H1 (cell line): ENCODE measurements at regions not wholly inside any gene's neighbourhood (a gene's known extent, or its start where the extent isn't known, plus 50 kb on each side); places are given as distances from the start of the nearest gene placed in this dataset.

Source experiments
- CHD2 ChIP-seq: IDR thresholded peaks from 2 replicates; pipeline ENCODE4 v1.6.1; 2012; ENCODE audit warnings: low read length, improper control_type of control experiment
- CTCF ChIP-seq, 3 experiments: IDR thresholded peaks; 1 replicate in 2 of 3; 2 replicates in 1 of 3; pipeline versions ENCODE4 v1.5.1 to v1.6.1; 2011; ENCODE audit warnings: low read length in 3 of 3, mild to moderate bottlenecking in 3 of 3, inconsistent platforms in 2 of 3, low read depth in 1 of 3, moderate library complexity in 1 of 3; ENCODE audit not compliant: insufficient read depth in 1 of 3; ENCODE audit errors: control extremely low read depth in 1 of 3
- EGR1 ChIP-seq: IDR thresholded peaks from 2 replicates; pipeline ENCODE4 v1.6.1; 2011; ENCODE audit warnings: low read depth, low read length, borderline replicate concordance
- EZH2 ChIP-seq: fragments of 200-600 bp; sonication (generic); IDR thresholded peaks from 2 replicates; pipeline ENCODE4 v1.7.1; 2012; ENCODE audit warnings: low read depth, mild to moderate bottlenecking, moderate library complexity, low read length, inconsistent platforms; ENCODE audit not compliant: severe bottlenecking
- JUND ChIP-seq: IDR thresholded peaks from 2 replicates; pipeline ENCODE4 v1.6.1; 2011; ENCODE audit warnings: mild to moderate bottlenecking, improper control_type of control experiment, low read length
- POLR2A ChIP-seq, 2 experiments: IDR thresholded peaks; 1 replicate in 1 of 2; 2 replicates in 1 of 2; pipeline ENCODE4 v1.6.1; 2011; ENCODE audit warnings: low read depth in 2 of 2, low read length in 2 of 2, mild to moderate bottlenecking in 2 of 2; ENCODE audit errors: control extremely low read depth in 1 of 2
- SIRT6 ChIP-seq: IDR thresholded peaks from one replicate; pipeline ENCODE4 v1.7.1; 2012; ENCODE audit warnings: low read length, inconsistent platforms
- USF2 ChIP-seq: IDR thresholded peaks from 2 replicates; pipeline ENCODE4 v1.6.1; 2011; ENCODE audit warnings: low read length, improper control_type of control experiment
- YY1 ChIP-seq: IDR thresholded peaks from 2 replicates; pipeline ENCODE4 v1.6.1; 2011; ENCODE audit warnings: low read depth, mild to moderate bottlenecking, low read length

- TF ChIP-seq EGR1 (no peak), CTCF (IDR thresholded peaks at IDR 0.05; ENCODE audit: control extremely low read depth in 1 of 3, insufficient read depth in 1 of 3, low read depth in 1 of 3, low read length in 3 of 3) (no peak), SIRT6 (no peak), USF2 (no peak), EZH2 (no peak), POLR2A (IDR thresholded peaks at IDR 0.05; ENCODE audit: control extremely low read depth in 1 of 2, low read depth in 2 of 2, low read length in 2 of 2) (no peak), JUND (no peak), YY1 (no peak), CHD2 (no peak)
These were observed 137.8 kb upstream of the PUDP start for GRCh38 chrX:7285765-7286164.
